Hepatocyte (in vitro differentiated cells): ENCODE measurements at regions not wholly inside any gene's neighbourhood (a gene's known extent, or its start where the extent isn't known, plus 50 kb on each side); places are given as distances from the start of the nearest gene placed in this dataset.

ENCODE experiments used
- DNase-seq: peaks from one replicate; pipeline ENCODE4 v3.0.0-alpha.2; 2016; ENCODE audit warnings: low spot score
- H2AFZ ChIP-seq: fragments of 200-600 bp; sonication (generic); 2 replicates; pipeline ENCODE4 v1.6.0; 2016; ENCODE audit warnings: antibody characterized with exemption, mild to moderate bottlenecking
- H3K27ac ChIP-seq: fragments of 200-600 bp; sonication (generic); 2 replicates; pipeline ENCODE4 v1.5.1; 2016; ENCODE audit warnings: mild to moderate bottlenecking
- H3K27me3 ChIP-seq: fragments of 200-600 bp; sonication (generic); 2 replicates; pipeline ENCODE4 v1.6.1; 2016
- H3K36me3 ChIP-seq: fragments of 200-600 bp; sonication (generic); replicated peaks from 2 replicates; pipeline ENCODE4 v1.5.1; 2016; ENCODE audit warnings: low read depth; ENCODE audit not compliant: insufficient read depth
- H3K4me1 ChIP-seq: fragments of 200-600 bp; sonication (generic); 2 replicates; pipeline ENCODE4 v1.5.1; 2016; ENCODE audit warnings: mild to moderate bottlenecking, moderate library complexity; ENCODE audit not compliant: insufficient read depth
- H3K4me2 ChIP-seq: fragments of 200-600 bp; sonication (generic); 2 replicates; pipeline ENCODE4 v1.6.0; 2016
- H3K4me3 ChIP-seq: fragments of 200-600 bp; sonication (generic); 2 replicates; pipeline ENCODE4 v1.5.1; 2016; ENCODE audit warnings: mild to moderate bottlenecking
- H3K79me2 ChIP-seq: fragments of 200-600 bp; sonication (generic); 2 replicates; pipeline ENCODE4 v1.6.0; 2017; ENCODE audit warnings: mild to moderate bottlenecking
- H3K9me2 ChIP-seq: fragments of 200-600 bp; sonication (generic); replicated peaks from 2 replicates; pipeline ENCODE4 v1.6.0; 2017; ENCODE audit warnings: mild to moderate bottlenecking; ENCODE audit not compliant: insufficient read depth
- H3K9me3 ChIP-seq: fragments of 200-600 bp; sonication (generic); 2 replicates; pipeline ENCODE4 v1.5.1; 2016; ENCODE audit warnings: low read depth, mild to moderate bottlenecking
- H4K20me1 ChIP-seq: fragments of 200-600 bp; sonication (generic); 2 replicates; pipeline ENCODE4 v1.6.0; 2016; ENCODE audit warnings: mild to moderate bottlenecking; ENCODE audit not compliant: insufficient read depth, poor library complexity, severe bottlenecking
- EZH2 ChIP-seq: fragments of 200-600 bp; sonication (generic); IDR thresholded peaks from 2 replicates; pipeline ENCODE4 v1.6.1; 2016; ENCODE audit warnings: antibody characterized with exemption, mild to moderate bottlenecking, borderline replicate concordance
- EZH2phosphoT487 ChIP-seq: fragments of 200-600 bp; sonication (generic); IDR thresholded peaks from one replicate; pipeline ENCODE4 v1.6.1; 2018; ENCODE audit warnings: antibody characterized with exemption, mild to moderate bottlenecking, low read depth, moderate library complexity; ENCODE audit not compliant: unreplicated experiment, severe bottlenecking
- WGBS: methylation state at CpG from one replicate; pipeline ENCODE4 v1.1.6; 2016; ENCODE audit warnings: low lambda C conversion rate; ENCODE audit errors: missing lambda C conversion rate; 5-methylcytosine and 5-hydroxymethylcytosine counted together
- TF ChIP-seq, protein P1 (sequence below): fragments of 200-600 bp; sonication (generic); IDR thresholded peaks from 2 replicates; pipeline ENCODE4 v1.5.1; 2016; ENCODE audit warnings: antibody characterized with exemption, mild to moderate bottlenecking; ENCODE audit not compliant: poor library complexity

GRCh38 chr6:119978274-119978889 lies 628.8 kb upstream of the MAN1A1 start:
- TF ChIP-seq, protein P1, sequence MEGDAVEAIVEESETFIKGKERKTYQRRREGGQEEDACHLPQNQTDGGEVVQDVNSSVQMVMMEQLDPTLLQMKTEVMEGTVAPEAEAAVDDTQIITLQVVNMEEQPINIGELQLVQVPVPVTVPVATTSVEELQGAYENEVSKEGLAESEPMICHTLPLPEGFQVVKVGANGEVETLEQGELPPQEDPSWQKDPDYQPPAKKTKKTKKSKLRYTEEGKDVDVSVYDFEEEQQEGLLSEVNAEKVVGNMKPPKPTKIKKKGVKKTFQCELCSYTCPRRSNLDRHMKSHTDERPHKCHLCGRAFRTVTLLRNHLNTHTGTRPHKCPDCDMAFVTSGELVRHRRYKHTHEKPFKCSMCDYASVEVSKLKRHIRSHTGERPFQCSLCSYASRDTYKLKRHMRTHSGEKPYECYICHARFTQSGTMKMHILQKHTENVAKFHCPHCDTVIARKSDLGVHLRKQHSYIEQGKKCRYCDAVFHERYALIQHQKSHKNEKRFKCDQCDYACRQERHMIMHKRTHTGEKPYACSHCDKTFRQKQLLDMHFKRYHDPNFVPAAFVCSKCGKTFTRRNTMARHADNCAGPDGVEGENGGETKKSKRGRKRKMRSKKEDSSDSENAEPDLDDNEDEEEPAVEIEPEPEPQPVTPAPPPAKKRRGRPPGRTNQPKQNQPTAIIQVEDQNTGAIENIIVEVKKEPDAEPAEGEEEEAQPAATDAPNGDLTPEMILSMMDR: peak; percentile 53
- TF ChIP-seq EZH2phosphoT487: no peak
- TF ChIP-seq EZH2: no peak
- no peak overlapping the region for H3K27ac ChIP-seq

GRCh38 chr6:119974430-119975159 lies 625.0 kb upstream of the MAN1A1 start:
- Histone ChIP-seq H3K4me2 (no peak overlapping the region), H3K9me3 (no peaks in the 10 kb centered on the region), H3K36me3 (no peaks in the 10 kb centered on the region), H3K4me1 (no peaks in the 10 kb centered on the region), H3K27ac (no peak overlapping the region), H3K79me2 (no peaks in the 10 kb centered on the region), H4K20me1 (no peaks in the 10 kb centered on the region), H2AFZ (no peak overlapping the region), H3K9me2 (no peaks in the 10 kb centered on the region), H3K4me3 (no peak overlapping the region), H3K27me3 (no peaks in the 10 kb centered on the region)
- no peak for DNase-seq
- WGBS: 94% methylated on average over 6 of the region's 6 CpGs
- TF ChIP-seq EZH2phosphoT487: no peak
- TF ChIP-seq, protein P1: no peak
- TF ChIP-seq EZH2: no peak

More at GRCh38 chr6:119978274-119978889, 628.8 kb upstream of the MAN1A1 start:
- no peaks in the 10 kb centered on the region for H3K27me3 ChIP-seq
- H4K20me1 ChIP-seq: no peaks in the 10 kb centered on the region
- H3K4me3 ChIP-seq: no peak overlapping the region
- H3K9me2 ChIP-seq: no peaks in the 10 kb centered on the region
- H3K36me3 ChIP-seq: no peaks in the 10 kb centered on the region
- H3K4me2 ChIP-seq: no peak overlapping the region
- no peaks in the 10 kb centered on the region for H3K4me1 ChIP-seq
- DNase-seq: peak; percentile 38
- no peak overlapping the region for H2AFZ ChIP-seq
- no peaks in the 10 kb centered on the region for H3K9me3 ChIP-seq
- WGBS: 81% methylated on average over 2 of the region's 2 CpGs
- H3K79me2 ChIP-seq: no peaks in the 10 kb centered on the region

DNA sequence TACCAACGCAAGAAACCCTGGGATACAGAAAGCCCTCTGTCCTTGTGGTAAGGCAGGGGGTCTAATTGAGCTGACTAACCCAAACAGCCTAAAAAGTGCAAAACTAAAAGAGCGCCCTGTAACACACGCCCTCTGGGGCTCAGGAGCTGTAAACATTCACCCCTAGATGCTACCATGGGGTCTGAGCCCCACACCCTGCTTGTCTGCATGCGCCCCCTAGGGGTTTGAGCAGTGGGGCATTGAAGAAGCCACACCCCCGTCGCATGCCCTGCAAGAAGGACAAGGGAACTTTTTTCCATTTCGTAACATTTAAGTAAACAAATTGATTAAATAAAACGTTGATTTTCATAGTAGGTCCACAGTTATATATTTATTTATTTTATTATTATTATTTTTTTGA lies 616.9 kb upstream of the MAN1A1 start:
- no peak for TF ChIP-seq EZH2phosphoT487
- TF ChIP-seq, protein P1: no peak
- no peak for TF ChIP-seq EZH2
- no peak overlapping the region for H2AFZ ChIP-seq
- H3K27ac ChIP-seq: no peak overlapping the region
- WGBS: 86% methylated on average over 8 of the region's 8 CpGs
- no peak for DNase-seq
- no peak overlapping the region for H3K4me2 ChIP-seq
- H3K9me2 ChIP-seq: no peaks in the 10 kb centered on the region
- no peaks in the 10 kb centered on the region for H3K9me3 ChIP-seq
- no peak overlapping the region for H3K4me3 ChIP-seq
- H3K27me3 ChIP-seq: no peaks in the 10 kb centered on the region
- no peaks in the 10 kb centered on the region for H4K20me1 ChIP-seq
- H3K79me2 ChIP-seq: no peaks in the 10 kb centered on the region
- H3K4me1 ChIP-seq: no peaks in the 10 kb centered on the region
- H3K36me3 ChIP-seq: no peaks in the 10 kb centered on the region
